ENCODE measurements at regions not wholly inside any gene's neighbourhood (a gene's known extent, or its start where the extent isn't known, plus 50 kb on each side); places are given as distances from the start of the nearest gene placed in this dataset.
"Not testable (repeated sequence)": the region's sequence is repeated elsewhere in the genome, so short reads cannot be mapped to it uniquely, and the experiment has no call there.

GRCh38 chr7:106452031-106452851 lies 167.5 kb upstream of the NAMPT start:
- DNase-seq: no peak

GRCh38 chr7:106451171-106451570 lies 166.4 kb upstream of the NAMPT start:
- DNase-seq: no peak

DNA sequence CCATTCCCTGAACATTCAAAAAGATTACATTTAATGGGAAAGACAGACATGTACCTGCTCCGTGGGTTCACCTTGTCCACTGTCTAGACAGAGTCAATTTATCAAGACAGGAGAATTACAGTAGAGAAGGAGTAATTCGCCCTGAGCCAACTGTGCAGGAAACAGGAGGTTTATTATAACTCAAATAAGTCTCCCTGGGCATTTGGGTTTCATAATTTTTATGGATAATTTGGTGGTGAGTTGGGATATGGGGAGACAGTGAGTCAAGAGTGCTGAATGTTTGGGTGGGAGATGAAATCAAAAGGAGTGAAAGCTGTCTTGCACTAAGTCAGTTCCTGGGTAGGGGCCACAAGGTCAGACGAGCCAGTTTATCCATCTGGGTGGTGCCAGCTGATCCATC lies 165.9 kb upstream of the NAMPT start:
- DNase-seq: no peak

GRCh38 chr7:106448992-106449859 lies 164.4 kb upstream of the NAMPT start:
- DNase-seq: no peak

DNA sequence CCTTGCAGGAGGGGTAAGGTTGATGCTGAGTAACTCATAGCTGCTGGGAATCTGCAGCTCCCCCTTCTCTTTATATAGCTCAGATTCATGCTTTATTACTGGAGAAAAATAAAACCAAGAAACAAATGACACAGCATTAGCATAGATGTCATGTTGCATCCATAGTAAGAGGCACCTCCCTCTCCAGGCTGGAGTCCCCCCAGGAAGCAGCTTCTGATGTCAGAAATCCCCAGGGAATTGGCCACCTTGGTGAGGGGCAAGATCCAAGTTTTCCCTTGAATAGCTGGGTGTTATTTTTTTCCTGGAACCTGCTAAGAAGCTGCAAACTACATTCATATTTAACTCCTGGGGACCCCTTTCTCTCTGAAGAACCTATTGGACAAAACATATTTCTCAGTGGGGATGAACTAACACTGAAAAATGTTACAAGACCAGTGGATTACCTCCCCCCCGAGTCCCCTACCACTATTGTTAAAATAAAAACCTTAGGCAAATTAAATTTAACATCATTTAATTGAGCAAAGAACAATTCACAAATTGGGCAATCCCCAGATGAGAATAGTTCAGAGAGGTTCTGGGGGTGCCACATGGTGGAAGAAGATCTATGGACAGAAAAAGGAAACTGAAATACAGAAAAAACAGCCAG lies 163.7 kb upstream of the NAMPT start:
- DNase-seq: no peak

DNA sequence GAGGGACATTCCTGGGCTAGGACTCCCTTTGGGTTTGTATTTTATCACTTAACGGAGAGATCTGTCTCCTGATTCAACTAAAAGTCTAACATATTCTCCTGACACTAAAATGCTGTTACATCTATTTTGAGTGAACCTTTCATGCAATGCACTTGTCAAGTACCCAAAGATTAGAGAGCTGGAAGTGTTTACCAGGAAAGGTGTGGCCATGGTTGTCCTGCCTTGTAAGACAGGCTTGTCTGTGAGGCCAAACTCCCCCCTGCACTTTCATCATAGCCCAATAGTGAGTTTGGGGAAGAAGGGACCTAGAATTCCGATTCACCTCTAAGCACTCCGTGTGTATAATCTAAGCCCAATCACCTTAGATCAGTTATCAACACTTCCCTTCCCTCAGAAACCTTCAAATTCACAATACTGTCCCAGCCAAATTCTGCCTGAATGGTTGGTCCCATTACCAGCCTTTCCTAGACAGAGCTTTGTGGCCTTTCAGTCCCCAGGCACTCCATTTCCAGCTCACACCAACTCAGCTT lies 162.6 kb upstream of the NAMPT start:
- DNase-seq: no peak

DNA sequence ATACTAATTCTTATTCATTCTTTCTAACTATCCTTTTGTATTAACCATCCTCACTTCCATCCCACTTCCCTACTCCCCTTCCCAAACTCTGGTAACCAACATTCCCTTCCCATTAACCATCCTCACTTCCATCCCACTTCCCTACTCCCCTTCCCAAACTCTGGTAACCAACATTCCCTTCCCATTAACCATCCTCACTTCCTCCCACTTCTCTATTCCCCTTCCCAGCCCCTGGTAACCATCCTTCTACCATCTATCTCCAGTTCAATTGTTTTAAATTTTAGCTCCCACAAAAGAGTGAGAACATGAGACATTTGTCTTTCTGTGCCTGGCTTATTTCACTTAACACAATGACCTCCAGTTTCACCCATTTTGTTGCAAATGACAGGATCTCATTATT lies 160.6 kb upstream of the NAMPT start:
- DNase-seq: not testable (repeated sequence)

- no peak for DNase-seq
These were observed 159.4 kb upstream of the NAMPT start for GRCh38 chr7:106444068-106444655.

GRCh38 chr7:106443156-106443555 lies 158.4 kb upstream of the NAMPT start:
- DNase-seq: no peak

- no peak for DNase-seq
These were observed 157.7 kb upstream of the NAMPT start for GRCh38 chr7:106442476-106442875.

DNA sequence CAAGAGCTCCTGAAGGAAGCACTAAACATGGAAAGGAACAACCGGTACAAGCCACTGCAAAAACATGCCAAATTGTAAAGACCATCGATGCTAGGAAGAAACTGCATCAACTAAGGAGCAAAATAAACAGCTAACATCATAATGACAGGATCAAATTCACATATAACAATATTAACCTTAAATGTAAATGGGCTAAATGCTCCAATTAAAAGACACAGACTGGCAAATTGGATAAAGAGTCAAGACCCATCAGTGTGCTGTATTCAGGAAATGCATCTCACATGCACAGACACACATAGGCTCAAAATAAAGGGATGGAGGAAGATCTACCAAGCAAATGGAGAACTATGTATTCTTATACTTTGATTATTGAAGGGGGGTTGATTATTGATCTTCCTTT lies 156.6 kb upstream of the NAMPT start:
- DNase-seq: not testable (repeated sequence)

GRCh38 chr7:106436933-106437332 lies 152.2 kb upstream of the NAMPT start:
- not testable (repeated sequence) for DNase-seq

DNA sequence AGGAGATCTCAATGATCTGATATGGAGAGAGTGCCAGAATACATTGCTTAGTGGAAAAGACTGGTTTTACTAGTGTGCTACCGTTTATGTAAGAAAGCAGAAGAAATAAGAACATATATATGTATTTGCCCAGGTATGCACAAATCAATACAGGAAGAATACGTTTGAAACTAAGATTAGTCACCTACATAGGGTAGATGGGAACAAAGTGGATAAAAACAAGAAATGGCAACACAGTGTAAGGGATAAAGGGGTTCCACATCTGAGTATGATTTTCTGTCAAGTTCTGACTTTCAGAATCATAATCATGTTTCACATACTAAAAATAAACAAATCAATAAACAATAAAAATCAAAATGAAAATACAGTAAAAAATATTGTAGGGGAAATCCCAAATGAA lies 148.6 kb upstream of the NAMPT start:
- DNase-seq: no peak

DNA sequence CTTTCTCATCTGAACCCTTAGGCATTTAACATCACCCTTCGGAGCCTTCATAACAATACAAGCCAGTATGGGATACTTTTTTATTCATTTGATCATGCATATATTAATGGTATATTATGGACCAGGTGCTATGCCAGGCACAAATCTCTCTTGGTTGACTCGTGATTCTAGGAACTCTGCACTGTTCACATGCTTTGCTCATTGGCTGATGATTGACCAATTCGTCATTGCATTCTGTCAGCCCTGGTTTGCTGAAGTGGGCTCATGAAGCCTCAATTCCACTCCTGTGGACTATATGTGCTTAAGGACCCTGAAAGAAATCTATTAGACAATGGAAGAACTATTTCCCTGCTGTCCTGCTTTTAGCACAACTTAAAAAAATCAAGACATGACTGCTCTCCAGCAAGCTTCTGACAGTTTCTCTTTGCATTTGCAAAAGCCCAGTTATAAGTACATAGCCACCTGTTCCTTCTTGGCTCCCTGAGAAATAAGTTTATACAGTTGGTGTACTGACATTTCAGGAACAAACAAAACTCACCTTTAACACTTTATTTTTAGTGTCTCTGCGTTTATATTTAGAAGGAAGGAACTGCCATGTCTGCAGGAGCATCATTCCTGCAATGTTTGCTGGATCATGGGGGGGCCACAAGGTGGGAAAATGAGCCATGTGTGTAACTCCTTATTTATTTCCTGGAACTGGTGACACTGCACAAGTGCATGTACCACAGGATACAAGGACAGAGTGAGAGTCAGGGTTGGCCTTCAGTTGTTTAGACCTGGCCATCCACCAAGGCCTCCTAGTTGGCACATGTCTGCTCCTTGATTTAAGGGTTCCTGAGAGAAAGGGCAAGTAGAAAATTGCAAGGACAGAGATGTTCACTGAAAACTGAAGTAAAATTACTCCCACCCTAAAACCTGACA lies 146.0 kb upstream of the NAMPT start:
- DNase-seq: no peak

DNA sequence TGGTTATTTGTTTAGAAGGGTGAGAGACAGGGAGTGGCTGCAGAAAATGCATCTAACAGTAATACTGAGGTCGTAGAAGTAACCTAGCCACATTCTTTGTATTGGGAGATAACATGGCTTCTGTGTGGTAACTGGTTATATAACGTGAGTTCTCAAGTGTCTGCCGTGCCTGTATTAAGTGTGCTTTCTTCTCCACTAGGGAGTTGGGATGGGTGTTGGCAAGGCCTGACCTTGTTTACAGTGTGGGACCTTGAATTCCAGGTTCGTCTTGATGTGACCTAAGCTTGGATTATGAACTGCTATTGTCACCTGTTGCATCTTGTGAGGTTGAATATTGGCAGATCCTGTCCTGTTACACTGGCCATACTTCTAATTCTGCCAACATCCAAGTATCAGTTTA lies 145.3 kb upstream of the NAMPT start:
- no peak for DNase-seq

GRCh38 chr7:106426803-106427202 lies 142.0 kb upstream of the NAMPT start:
- no peak for DNase-seq

GRCh38 chr7:106425017-106425719 lies 140.4 kb upstream of the NAMPT start:
- peak in 17 of 58 donors; percentile 1 to 65 (median 21) for DNase-seq

DNA sequence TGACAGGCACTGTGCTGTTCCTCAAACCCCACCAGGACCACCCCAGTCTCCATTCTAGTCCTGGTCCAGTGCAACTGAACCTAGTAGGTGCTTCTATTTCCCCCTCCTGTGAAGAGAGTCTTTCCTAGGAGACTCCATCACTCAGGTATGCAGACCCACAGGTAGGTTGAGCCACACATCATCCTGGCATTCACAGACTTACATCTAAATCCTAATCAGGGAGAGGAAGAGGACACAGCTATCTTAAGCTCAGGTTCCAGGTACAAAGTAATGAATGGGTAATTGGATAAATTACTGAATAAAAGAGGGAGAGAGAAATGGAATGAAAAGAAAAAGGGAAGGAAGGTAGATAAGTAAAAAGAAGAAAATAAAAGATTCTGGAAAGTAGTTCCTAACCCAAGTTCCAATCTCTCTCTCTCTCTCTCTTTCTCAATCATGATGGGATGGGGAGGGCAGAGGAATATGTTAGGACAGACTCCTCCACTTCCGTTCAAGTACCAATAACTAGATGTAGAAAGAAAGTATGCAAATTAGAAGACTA lies 139.8 kb upstream of the NAMPT start:
- DNase-seq: no peak

DNA sequence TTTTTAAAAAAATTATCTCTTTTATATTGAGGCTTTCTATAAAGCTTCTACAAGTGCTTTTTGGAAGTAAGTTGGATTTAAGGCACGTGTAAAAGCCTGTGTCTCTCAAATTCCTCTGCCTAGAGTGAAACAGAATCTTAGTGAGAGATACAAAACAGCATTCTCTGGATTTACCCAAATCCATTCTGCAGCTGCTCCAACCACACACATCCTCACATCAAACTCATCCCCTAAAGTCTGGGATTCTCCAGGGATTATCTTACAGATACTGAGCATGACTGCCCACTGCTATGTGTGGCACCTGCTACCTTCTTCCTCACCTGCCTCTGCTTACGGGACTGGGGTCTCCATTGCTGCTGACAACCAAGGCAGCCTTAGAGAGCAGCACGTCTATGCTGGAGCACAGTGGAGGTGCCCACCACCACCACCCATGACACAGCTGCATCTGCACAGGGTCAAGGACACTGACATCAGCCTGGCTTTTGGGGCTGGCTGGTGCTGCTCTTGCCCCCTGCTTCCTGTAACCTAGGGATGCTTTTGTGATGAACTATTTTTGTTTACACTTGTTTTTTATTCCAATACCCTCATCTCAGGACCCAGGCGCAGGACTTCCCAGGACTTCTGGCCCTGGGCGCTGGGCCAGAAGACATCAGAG lies 139.2 kb upstream of the NAMPT start:
- no peak for DNase-seq

Measured in anterior cingulate cortex (tissue), 58 donors.